Tibial artery (tissue), 4 donors: ENCODE measurements at regions not wholly inside any gene's neighbourhood (a gene's known extent, or its start where the extent isn't known, plus 50 kb on each side); places are given as distances from the start of the nearest gene placed in this dataset.

Source experiments
- DNase-seq, 2 donors: peaks; one replicate each; pipeline ENCODE4 v3.0.0-alpha.2; 2019
- H3K27ac ChIP-seq, 2 donors: fragments of 200-600 bp; sonication (generic) in 1 of 2; 1 replicate in 1 of 2; 2 replicates in 1 of 2; pipeline ENCODE4 v1.5.1; 2018 to 2019; ENCODE audit warnings: mild to moderate bottlenecking in 1 of 2
- H3K27me3 ChIP-seq, 2 donors: fragments of 200-600 bp; sonication (generic) in 1 of 2; one replicate each; pipeline versions ENCODE4 v1.5.1 to v1.6.0; 2016 to 2019
- H3K36me3 ChIP-seq, 3 donors: fragments of 200-600 bp; sonication (generic) in 2 of 3; one replicate each; pipeline ENCODE4 v1.5.1; 2016 to 2019; ENCODE audit warnings: mild to moderate bottlenecking in 2 of 3
- H3K4me1 ChIP-seq, 4 donors: fragments of 200-600 bp; sonication (generic) in 2 of 4; 1 replicate in 3 of 4; 2 replicates in 1 of 4; pipeline ENCODE4 v1.5.1; 2016 to 2019
- H3K4me3 ChIP-seq, 2 donors: fragments of 200-600 bp; sonication (generic) in 1 of 2; 1 replicate in 1 of 2; 2 replicates in 1 of 2; pipeline ENCODE4 v1.5.1; 2018 to 2019; ENCODE audit warnings: mild to moderate bottlenecking in 2 of 2
- H3K9me3 ChIP-seq, 3 donors: fragments of 200-600 bp; sonication (generic) in 1 of 3; one replicate each; pipeline ENCODE4 v1.5.1; 2016 to 2019
- CTCF ChIP-seq, 2 experiments: fragments of 200-600 bp in 1 of 2; fragments of 450-650 bp in 1 of 2; IDR thresholded peaks; one replicate each; pipeline ENCODE4 v1.5.1; 2017 to 2019; ENCODE audit warnings: antibody characterized with exemption in 2 of 2, mild to moderate bottlenecking in 1 of 2, moderate library complexity in 1 of 2
- intact Hi-C: fragments of 100-400 bp; cut with DNase I; formaldehyde crosslinking; loops from one replicate; pipeline ENCODE4 v1.15.0; 2023; ENCODE audit warnings: low total_unique reads

GRCh38 chr2:16033032-16033293 is 92.6 kb downstream of the MYCN start:
- intact Hi-C loops: no loop called here
- no peak for DNase-seq
- no peak overlapping the region for H3K27ac ChIP-seq
- no peaks in the 10 kb centered on the region for H3K36me3 ChIP-seq
- no peaks in the 10 kb centered on the region for H3K9me3 ChIP-seq
- peaks cover 0 to 13% of the 10 kb centered on the region in 2 donors for H3K27me3 ChIP-seq
- H3K4me1 ChIP-seq: no peaks in the 10 kb centered on the region
- no peak for TF ChIP-seq CTCF (IDR thresholded peaks at IDR 0.05)
- H3K4me3 ChIP-seq: no peak overlapping the region

- no peaks in the 10 kb centered on the region for H3K9me3 ChIP-seq
- H3K4me3 ChIP-seq: no peak overlapping the region
- TF ChIP-seq CTCF (IDR thresholded peaks at IDR 0.05): no peak
- H3K27ac ChIP-seq: no peak overlapping the region
- no peak for DNase-seq
- intact Hi-C loops: no loop called here
- no peaks in the 10 kb centered on the region for H3K36me3 ChIP-seq
- peaks cover 0 to 13% of the 10 kb centered on the region in 2 donors for H3K27me3 ChIP-seq
- H3K4me1 ChIP-seq: no peaks in the 10 kb centered on the region
Observed at GRCh38 chr2:16032282-16033031, 92.1 kb downstream of the MYCN start.

DNA sequence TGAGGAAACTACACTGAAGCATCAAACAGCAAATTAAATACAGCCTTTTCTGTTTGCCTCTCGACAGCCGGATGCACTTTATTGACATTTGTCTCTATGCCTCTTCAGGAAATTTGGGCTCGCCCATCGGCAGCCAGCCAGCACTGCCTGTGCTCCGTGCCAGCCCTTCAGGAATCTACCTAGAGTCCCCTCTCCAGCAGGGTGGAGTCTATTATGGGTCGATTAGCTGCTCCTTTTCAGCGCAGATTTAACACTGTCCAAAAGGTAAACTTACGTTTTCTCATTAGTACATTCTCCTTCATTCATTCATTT is 91.5 kb downstream of the MYCN start:
- no peak overlapping the region for H3K27ac ChIP-seq
- H3K9me3 ChIP-seq: no peaks in the 10 kb centered on the region
- peaks cover 0 to 13% of the 10 kb centered on the region in 2 donors for H3K27me3 ChIP-seq
- no peaks in the 10 kb centered on the region for H3K4me1 ChIP-seq
- H3K4me3 ChIP-seq: no peak overlapping the region
- TF ChIP-seq CTCF (IDR thresholded peaks at IDR 0.05): no peak
- DNase-seq: no peak
- intact Hi-C loops: no loop called here
- H3K36me3 ChIP-seq: no peaks in the 10 kb centered on the region

- no peak for DNase-seq
- TF ChIP-seq CTCF (IDR thresholded peaks at IDR 0.05): no peak
- Histone ChIP-seq H3K9me3 (no peaks in the 10 kb centered on the region), H3K4me3 (no peak overlapping the region), H3K27ac (no peak overlapping the region), H3K36me3 (no peaks in the 10 kb centered on the region), H3K27me3 (peaks cover 0 to 13% of the 10 kb centered on the region in 2 donors), H3K4me1 (no peaks in the 10 kb centered on the region)
- intact Hi-C loops: no loop called here
Observed at GRCh38 chr2:16031058-16031847, 90.9 kb downstream of the MYCN start.

DNA sequence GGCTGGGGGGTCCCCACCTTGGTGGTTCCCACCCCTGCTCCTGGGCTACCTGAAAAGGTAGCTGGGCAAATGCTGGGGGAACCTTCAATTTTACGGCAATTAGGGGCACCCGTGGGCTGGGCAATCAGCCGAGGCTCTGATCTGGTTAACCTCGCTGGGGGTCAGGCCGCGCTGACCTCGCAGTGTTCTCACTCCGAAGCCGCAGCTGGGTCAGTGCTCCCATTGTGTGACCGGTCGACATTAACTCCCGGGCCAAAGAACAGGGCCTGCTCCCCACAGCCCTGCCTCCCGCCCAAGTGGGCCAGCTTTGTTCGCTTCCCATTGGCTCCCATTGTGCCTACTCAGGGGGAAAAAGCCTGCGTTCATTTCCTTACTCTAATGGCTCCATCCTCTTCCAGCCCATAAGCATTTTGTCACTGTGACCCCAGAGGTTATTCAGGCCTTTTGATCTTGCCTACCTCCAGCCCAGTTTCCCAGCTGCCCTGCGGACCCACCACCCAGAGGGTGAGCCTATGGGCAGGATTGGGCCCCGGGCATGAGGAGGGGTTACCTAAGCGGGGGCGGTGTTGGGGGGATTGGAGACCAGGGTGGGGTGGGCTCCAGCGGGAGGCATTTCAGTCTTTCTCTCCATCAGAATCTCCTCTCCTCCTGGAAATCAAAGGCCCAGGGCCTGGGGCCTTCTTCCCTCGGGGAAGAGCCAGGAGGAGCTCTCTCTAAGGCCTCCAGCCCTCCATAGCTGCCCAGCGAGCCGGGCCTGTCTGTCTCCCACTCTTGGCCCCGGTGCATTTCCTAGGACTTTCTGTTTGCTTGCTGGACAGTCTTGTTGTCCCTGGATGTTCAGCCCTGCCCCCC is 90.1 kb downstream of the MYCN start:
- TF ChIP-seq CTCF (IDR thresholded peaks at IDR 0.05): no peak
- H3K27me3 ChIP-seq: peaks cover 0 to 13% of the 10 kb centered on the region in 2 donors
- H3K36me3 ChIP-seq: no peaks in the 10 kb centered on the region
- no peak for DNase-seq
- H3K27ac ChIP-seq: no peak overlapping the region
- H3K4me3 ChIP-seq: no peak overlapping the region
- intact Hi-C loops: no loop called here
- H3K9me3 ChIP-seq: no peaks in the 10 kb centered on the region
- H3K4me1 ChIP-seq: no peaks in the 10 kb centered on the region
